Stimulated activated CD8-positive, alpha-beta memory T cell treated with anti-CD3 and anti-CD28 coated beads, Interleukin-7, amount 100 ng/mL, for 1 hour (primary cell): ENCODE measurements at regions not wholly inside any gene's neighbourhood (a gene's known extent, or its start where the extent isn't known, plus 50 kb on each side); places are given as distances from the start of the nearest gene placed in this dataset.
"Not testable (repeated sequence)": the region's sequence is repeated elsewhere in the genome, so short reads cannot be mapped to it uniquely, and the experiment has no call there.

Experiments
- DNase-seq, 2 donors: peaks; one replicate each; pipeline ENCODE4 v3.0.0-alpha.2; 2020; ENCODE audit warnings: low read depth in 2 of 2

DNA sequence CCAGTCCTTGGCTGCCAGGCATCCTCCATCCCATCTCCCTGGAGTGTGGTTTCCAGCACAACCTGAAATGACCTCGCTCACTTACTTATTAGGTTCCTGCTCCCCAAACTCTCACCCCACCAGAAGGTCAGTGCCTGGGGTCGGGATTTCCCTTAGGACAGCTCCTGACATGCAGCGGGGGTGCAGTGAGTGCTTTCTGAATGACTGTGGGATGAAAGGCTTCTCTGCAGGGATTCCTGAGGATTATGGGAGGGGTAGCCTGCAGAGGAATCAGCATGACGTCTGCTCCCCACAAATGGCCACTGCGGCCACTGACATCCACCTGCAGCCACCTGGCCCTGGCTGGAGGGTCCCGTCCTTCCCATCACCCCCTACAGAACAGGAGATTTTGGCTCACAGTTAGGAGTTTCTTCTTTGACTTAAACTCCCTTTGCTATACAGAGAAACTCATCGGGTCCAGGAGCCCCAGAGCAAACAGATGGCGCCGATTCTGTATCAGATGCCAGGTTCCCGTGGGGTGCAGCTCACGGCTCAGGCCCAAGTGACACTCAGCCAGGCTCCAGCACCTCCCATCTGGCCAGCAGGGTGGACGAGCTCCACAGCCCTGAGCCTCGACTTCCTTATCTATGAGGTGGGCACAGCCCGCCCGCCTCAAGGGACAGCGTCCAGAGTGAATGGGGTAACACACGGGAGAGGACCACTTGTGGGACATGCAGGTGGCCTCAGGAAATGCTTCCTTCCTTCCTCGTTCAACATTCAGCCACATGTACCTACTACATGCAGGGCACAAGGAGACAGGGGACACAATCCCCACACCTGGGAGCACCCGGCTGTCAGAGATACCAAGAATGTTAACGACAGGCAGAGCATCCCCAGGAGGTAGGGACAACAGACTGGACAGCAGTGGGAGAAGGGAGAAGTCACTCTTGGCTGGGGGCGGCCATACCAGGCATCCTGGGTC, 69.8 kb downstream of the RMI2 start:
- DNase-seq = no peak

GRCh38 chr16:11416228-11417001, 71.2 kb downstream of the RMI2 start:
- no peak for DNase-seq

- no peak for DNase-seq
These were observed 72.2 kb downstream of the RMI2 start for GRCh38 chr16:11417487-11417886.

DNA sequence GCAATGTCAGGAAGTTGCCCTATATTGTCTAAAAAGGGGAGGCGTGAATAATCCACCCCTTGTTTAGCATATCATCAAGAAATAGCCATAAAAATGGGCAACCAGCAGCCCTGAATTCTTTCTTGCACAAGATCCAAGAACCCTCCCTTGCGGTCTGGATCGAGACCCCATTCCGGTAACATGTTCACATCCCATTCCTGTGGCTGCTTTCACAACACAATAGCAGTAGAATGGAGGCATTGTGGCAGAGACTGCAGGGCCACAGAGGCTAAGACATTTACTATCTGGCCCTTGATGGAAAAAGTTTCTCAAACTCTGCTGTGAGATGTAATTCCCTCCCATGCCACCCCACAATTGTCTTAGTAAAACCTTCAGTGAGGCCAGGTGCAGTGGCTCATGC, 73.2 kb downstream of the RMI2 start:
- DNase-seq = no peak

GRCh38 chr16:11420067-11420466, 74.8 kb downstream of the RMI2 start:
- DNase-seq = not testable (repeated sequence)

DNA sequence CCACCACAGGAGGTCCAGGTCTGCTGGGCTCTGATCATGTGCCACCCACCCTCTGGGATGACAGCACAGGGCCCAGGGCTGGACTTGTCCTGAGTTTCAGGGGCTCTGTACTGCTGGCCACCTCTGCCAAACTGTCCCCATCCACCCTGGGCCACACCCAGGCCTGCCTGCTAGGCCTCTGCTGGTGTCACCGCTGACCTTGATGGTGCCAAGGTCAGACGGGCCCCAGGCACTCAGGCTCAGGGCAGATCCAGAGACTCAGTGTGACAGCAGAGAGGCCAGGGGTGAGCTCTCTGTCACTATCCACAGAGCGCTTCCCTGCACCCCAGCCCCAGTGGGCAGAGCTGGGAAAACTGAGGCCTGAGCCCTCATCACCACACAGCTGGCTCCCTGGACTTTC, 75.6 kb downstream of the RMI2 start:
- no peak for DNase-seq

GRCh38 chr16:11422381-11423314, 77.4 kb downstream of the RMI2 start:
- DNase-seq = no peak

- no peak for DNase-seq
These were observed 78.3 kb downstream of the RMI2 start for GRCh38 chr16:11423315-11424117.

DNA sequence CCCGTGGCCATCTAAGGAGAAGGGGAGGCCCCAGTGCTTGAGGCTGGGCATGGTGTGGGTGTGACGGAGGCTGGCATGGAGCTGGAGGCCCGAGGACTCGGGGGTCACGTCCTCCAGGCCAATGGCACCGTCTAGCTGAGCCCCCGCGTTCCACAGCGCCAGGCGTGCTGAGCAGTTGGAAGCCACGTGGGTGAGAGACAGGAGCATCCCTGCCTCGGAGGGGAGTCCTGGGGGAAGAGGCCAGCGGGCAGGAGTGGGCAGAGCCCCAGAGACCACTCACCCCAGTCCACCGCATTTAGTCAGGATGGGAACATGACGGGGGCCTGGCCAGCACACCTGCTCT, 78.8 kb downstream of the RMI2 start:
- DNase-seq = no peak

DNA sequence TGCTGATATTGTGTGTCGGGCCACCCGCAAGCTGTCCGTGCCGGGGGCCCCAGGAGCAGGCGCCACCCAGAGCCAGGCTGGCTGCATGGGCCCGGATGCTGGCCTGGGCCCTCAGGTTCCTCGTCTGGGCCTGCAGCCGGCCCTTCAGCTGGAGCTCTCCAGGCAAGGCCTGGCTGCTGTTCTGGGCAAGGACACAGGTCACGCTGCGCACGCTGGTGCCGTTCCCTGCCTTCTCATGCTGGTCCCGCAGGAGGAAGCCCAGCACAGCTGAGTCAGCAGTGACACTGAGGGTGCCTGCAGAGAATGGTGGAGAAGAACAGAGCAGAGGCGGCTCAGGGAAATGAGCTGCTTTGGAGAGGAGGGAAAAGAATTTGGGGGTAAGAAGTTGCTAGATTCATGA, 79.9 kb downstream of the RMI2 start:
- no peak for DNase-seq

DNA sequence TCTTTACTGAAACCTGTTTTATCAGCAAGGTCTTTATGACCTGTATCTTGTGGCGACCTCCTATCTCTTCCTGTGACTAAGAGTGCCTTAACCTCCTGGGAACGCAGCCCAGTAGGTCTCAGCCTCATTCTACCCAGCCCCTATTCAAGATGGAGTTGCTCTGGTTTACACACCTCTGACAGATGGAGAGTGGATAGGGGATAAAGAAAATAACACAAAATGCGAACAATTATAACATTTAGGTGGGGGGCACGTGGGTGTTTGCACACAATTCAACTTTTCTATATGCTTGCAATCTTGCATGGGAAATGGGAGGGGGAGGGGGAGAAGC, 83.3 kb downstream of the RMI2 start:
- no peak for DNase-seq

GRCh38 chr16:11429123-11429522, 83.9 kb downstream of the RMI2 start:
- DNase-seq = no peak

GRCh38 chr16:11429823-11430222, 84.6 kb downstream of the RMI2 start:
- no peak for DNase-seq

DNA sequence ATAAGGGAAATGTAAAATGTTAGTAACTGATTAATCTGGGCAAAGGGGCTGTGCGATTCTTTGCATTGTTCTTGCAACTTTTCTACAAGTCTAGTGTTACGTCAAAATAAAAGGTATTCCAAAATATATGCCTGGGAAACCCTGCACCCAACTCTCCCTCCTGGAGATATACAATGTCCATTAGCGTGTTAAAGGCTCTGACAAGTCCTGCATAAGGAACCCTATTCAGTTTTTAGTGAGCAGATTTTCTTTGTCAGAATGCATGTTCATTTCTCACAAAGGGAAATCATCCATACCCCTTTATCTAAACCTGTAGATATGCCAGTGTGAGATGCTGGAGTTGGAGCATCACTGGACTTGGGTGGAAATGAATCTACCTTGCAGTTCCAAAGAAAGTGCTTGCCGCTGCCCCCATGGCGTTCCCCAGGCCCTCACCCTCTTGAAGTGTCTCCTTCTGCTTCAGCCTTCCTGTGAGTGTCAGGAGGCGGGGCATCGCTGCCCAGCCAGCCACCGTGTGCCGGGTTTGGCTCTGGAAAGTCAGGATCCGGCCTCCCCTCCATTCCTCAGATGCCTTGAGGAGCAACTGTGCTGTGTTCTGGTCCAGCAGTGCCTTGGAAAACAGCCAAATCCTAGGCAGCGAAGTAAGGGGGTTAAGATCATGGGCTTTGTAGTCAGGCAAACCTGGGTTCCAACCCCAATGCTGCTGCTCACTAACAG, 85.5 kb downstream of the RMI2 start:
- no peak for DNase-seq

GRCh38 chr16:11431915-11432465, 86.7 kb downstream of the RMI2 start:
- DNase-seq = no peak

GRCh38 chr16:11432856-11433395, 87.7 kb downstream of the RMI2 start:
- DNase-seq = no peak

DNA sequence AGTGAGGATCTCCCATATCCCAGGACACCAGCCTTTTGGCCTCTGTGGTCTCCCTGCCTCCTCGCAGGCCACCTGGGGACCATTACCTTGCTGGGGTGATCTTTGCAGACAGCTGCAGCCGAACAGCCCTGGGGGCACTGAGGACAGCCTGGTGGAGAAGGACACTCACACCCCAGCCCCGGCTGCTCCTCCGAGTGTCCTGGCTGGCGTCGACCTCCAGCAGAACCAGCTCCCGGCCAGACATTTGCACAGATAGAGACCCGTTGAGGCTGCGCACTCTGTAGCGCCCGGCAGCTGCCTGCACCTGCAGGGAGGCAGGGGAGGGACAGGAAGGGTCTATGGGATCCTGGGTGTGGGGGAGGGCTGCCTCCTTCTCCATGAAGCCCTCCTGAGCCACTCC, 90.3 kb downstream of the RMI2 start:
- no peak for DNase-seq

DNA sequence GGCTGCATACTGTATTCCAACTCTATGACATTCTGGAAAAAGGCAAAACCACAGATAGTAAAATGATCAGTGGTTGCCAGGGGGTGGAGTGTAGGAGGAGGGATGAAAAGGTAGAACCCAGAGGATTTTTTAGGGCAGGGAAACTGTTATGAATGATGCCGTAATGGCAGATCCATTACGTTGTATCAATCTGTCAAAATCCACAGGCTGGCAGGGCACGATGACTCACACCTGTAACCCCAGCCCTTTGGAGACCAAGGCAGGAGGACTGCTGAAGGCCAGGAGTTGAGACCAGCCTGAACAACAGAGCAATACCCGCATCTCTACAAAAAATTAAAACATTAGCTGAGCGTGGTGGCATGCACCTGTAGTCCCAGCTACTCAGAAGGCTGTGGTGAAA, 91.8 kb downstream of the RMI2 start:
- DNase-seq = no peak

DNA sequence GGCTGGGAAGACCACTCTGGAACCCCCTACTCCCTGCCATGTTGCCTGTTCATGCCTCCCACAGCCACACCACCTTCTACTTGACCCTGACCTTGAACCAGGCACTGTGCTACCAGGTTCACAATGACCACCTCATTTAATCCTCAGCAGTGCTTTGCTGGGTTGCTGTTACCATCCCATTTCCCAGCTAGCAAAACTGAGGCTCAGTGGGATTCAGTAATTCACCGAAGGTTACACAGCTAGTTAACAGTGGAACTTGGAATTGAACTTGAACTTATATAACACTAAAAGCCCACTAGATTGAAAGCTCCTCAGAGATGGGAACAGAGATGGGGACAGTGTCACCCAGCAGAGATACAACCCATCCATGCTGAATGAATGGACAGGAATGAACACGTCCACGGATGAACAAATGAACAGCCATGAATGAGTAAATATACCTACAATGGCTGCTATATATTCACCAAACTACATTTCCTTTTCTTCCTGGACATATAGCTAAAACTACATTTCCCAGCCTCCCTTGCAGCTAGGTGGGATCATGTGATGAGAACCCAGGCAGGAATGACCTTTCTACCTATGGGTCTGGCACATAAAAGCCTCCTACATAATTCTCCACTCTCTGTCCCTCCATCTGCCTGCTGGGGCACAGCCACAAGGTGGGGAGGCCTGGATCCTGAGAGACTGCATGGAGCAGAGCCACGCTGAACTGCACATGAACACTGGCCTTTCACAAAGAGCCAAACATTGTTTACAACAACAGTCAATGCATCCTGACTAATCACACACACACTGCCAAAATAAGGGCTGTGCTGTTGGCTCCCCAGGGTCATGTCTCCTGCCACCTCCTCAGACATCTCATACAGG, 94.8 kb downstream of the RMI2 start:
- no peak for DNase-seq
